ENCODE measurements at regions not wholly inside any gene's neighbourhood (a gene's known extent, or its start where the extent isn't known, plus 50 kb on each side); places are given as distances from the start of the nearest gene placed in this dataset.

- H3K27me3 ChIP-seq (replicated peaks; ENCODE audit: insufficient read depth), result no peaks in the 10 kb centered on the region; the same call in 1 of the 2 replicates
- H3K36me3 ChIP-seq (ENCODE audit: low read depth), result no peaks in the 10 kb centered on the region
- no peaks in the 10 kb centered on the region for H3F3A ChIP-seq (ENCODE audit: insufficient read depth)
- H3K27ac ChIP-seq, result no peak overlapping the region
- no peaks in the 10 kb centered on the region for H3K4me1 ChIP-seq (ENCODE audit: insufficient read depth)
- DNase-seq, result no peak
- H3K4me2 ChIP-seq (ENCODE audit: unreplicated experiment), result no peak overlapping the region
- no peaks in the 10 kb centered on the region for H3K9me2 ChIP-seq (ENCODE audit: insufficient read depth)
- TF ChIP-seq EZH2phosphoT487 (IDR thresholded peaks at IDR 0.05; ENCODE audit: insufficient read depth, low read depth), result no peak
- TF ChIP-seq EZH2 (IDR thresholded peaks at IDR 0.05; ENCODE audit: insufficient read depth, poor library complexity, severe bottlenecking), result no peak
- H3K79me2 ChIP-seq (ENCODE audit: insufficient read depth), result no peaks in the 10 kb centered on the region
- H3K9me3 ChIP-seq (ENCODE audit: low read depth), result no peaks in the 10 kb centered on the region
- no peak overlapping the region for H3K4me3 ChIP-seq
- no peak overlapping the region for H2AFZ ChIP-seq
- no peaks in the 10 kb centered on the region for H4K20me1 ChIP-seq (ENCODE audit: insufficient read depth)
- no peak overlapping the region for H3K9ac ChIP-seq
- in situ Hi-C loops (cut with MboI), result no loop called here
- WGBS, 2 experiments (ENCODE audit: low coverage in 1 of 2, low lambda C conversion rate in 2 of 2, missing lambda C conversion rate in 2 of 2), result 24 to 42% methylated on average over 2 of the region's 2 CpGs
Observed at GRCh38 chr6:85169189-85169588, 280.7 kb upstream of the NT5E start.

- Histone ChIP-seq H3K4me3 (no peak overlapping the region), H3K9ac (no peak overlapping the region), H3K9me3 (ENCODE audit: low read depth) (no peaks in the 10 kb centered on the region), H3K4me1 (ENCODE audit: insufficient read depth) (no peaks in the 10 kb centered on the region), H3K9me2 (ENCODE audit: insufficient read depth) (no peaks in the 10 kb centered on the region), H3K36me3 (ENCODE audit: low read depth) (no peaks in the 10 kb centered on the region), H3K4me2 (ENCODE audit: unreplicated experiment) (no peak overlapping the region), H4K20me1 (ENCODE audit: insufficient read depth) (no peaks in the 10 kb centered on the region), H3F3A (ENCODE audit: insufficient read depth) (no peaks in the 10 kb centered on the region), H2AFZ (no peak overlapping the region), H3K79me2 (ENCODE audit: insufficient read depth) (no peaks in the 10 kb centered on the region), H3K27me3 (replicated peaks; ENCODE audit: insufficient read depth) (no peaks in the 10 kb centered on the region; the same call in 1 of the 2 replicates), H3K27ac (no peak overlapping the region)
- WGBS, 2 experiments (ENCODE audit: low coverage in 1 of 2, low lambda C conversion rate in 2 of 2, missing lambda C conversion rate in 2 of 2), result 76 to 82% methylated on average over 2 of the region's 2 CpGs
- TF ChIP-seq EZH2phosphoT487 (IDR thresholded peaks at IDR 0.05; ENCODE audit: insufficient read depth, low read depth) (no peak), EZH2 (IDR thresholded peaks at IDR 0.05; ENCODE audit: insufficient read depth, poor library complexity, severe bottlenecking) (no peak)
- DNase-seq, result no peak
- in situ Hi-C loops (cut with MboI), result no loop called here
Observed at GRCh38 chr6:85168146-85168545, 281.7 kb upstream of the NT5E start.

- Histone ChIP-seq H3K79me2 (ENCODE audit: insufficient read depth) (no peaks in the 10 kb centered on the region), H4K20me1 (ENCODE audit: insufficient read depth) (no peaks in the 10 kb centered on the region), H3K27ac (no peak overlapping the region), H3K36me3 (ENCODE audit: low read depth) (no peaks in the 10 kb centered on the region), H3K4me3 (no peak overlapping the region), H3K9ac (no peak overlapping the region), H2AFZ (no peak overlapping the region), H3F3A (ENCODE audit: insufficient read depth) (no peaks in the 10 kb centered on the region), H3K9me2 (ENCODE audit: insufficient read depth) (no peaks in the 10 kb centered on the region), H3K4me2 (ENCODE audit: unreplicated experiment) (no peak overlapping the region), H3K9me3 (ENCODE audit: low read depth) (no peaks in the 10 kb centered on the region), H3K4me1 (ENCODE audit: insufficient read depth) (no peaks in the 10 kb centered on the region), H3K27me3 (replicated peaks; ENCODE audit: insufficient read depth) (no peaks in the 10 kb centered on the region; the same call in 1 of the 2 replicates)
- no peak for DNase-seq
- WGBS, 2 experiments (ENCODE audit: low coverage in 1 of 2, low lambda C conversion rate in 2 of 2, missing lambda C conversion rate in 2 of 2), result 79 to 92% methylated on average over 3 of the region's 3 CpGs
- TF ChIP-seq EZH2 (IDR thresholded peaks at IDR 0.05; ENCODE audit: insufficient read depth, poor library complexity, severe bottlenecking) (no peak), EZH2phosphoT487 (IDR thresholded peaks at IDR 0.05; ENCODE audit: insufficient read depth, low read depth) (no peak)
- in situ Hi-C loops (cut with MboI), result no loop called here
Observed at GRCh38 chr6:85166114-85166741, 283.7 kb upstream of the NT5E start.

GRCh38 chr6:85163156-85164080, 286.5 kb upstream of the NT5E start:
- no peak for DNase-seq
- Histone ChIP-seq H2AFZ (no peak overlapping the region), H3K9me2 (ENCODE audit: insufficient read depth) (no peaks in the 10 kb centered on the region), H3F3A (ENCODE audit: insufficient read depth) (no peaks in the 10 kb centered on the region), H3K4me3 (no peak overlapping the region), H3K27me3 (replicated peaks; ENCODE audit: insufficient read depth) (no peaks in the 10 kb centered on the region), H3K27ac (no peak overlapping the region), H3K36me3 (ENCODE audit: low read depth) (no peaks in the 10 kb centered on the region), H3K4me2 (ENCODE audit: unreplicated experiment) (no peak overlapping the region), H4K20me1 (ENCODE audit: insufficient read depth) (no peaks in the 10 kb centered on the region), H3K4me1 (ENCODE audit: insufficient read depth) (no peaks in the 10 kb centered on the region), H3K9me3 (ENCODE audit: low read depth) (no peaks in the 10 kb centered on the region), H3K9ac (no peak overlapping the region), H3K79me2 (ENCODE audit: insufficient read depth) (no peaks in the 10 kb centered on the region)
- TF ChIP-seq EZH2 (IDR thresholded peaks at IDR 0.05; ENCODE audit: insufficient read depth, poor library complexity, severe bottlenecking), result no peak
- no peak for TF ChIP-seq EZH2phosphoT487 (IDR thresholded peaks at IDR 0.05; ENCODE audit: insufficient read depth, low read depth)
- in situ Hi-C loops (cut with MboI), result no loop called here
- WGBS, 2 experiments (ENCODE audit: low coverage in 1 of 2, low lambda C conversion rate in 2 of 2, missing lambda C conversion rate in 2 of 2), result 67 to 72% methylated on average over 7 of the region's 7 CpGs
